Panc1 (cell line): ENCODE measurements at regions not wholly inside any gene's neighbourhood (a gene's known extent, or its start where the extent isn't known, plus 50 kb on each side); places are given as distances from the start of the nearest gene placed in this dataset.

Experiments
- CTCF ChIP-seq: fragments of 450-650 bp; IDR thresholded peaks from 2 replicates; pipeline ENCODE4 v1.5.1; 2017; ENCODE audit warnings: mild to moderate bottlenecking
- REST ChIP-seq, 2 experiments: IDR thresholded peaks; 2 replicates each; pipeline ENCODE4 v1.6.1; 2011 to 2012; ENCODE audit warnings: low read depth in 2 of 2, control low read depth in 1 of 2, low read length in 1 of 2, mild to moderate bottlenecking in 1 of 2, moderate library complexity in 1 of 2; ENCODE audit not compliant: insufficient read depth in 1 of 2

- TF ChIP-seq CTCF, result no peak
- no peak for TF ChIP-seq REST (IDR thresholded peaks at IDR 0.05; ENCODE audit: insufficient read depth in 1 of 2, low read depth in 2 of 2, low read length in 1 of 2)
Measured at GRCh38 chr15:79601405-79602086, 169.4 kb downstream of the MINAR1 start.
